ENCODE measurements at regions not wholly inside any gene's neighbourhood (a gene's known extent, or its start where the extent isn't known, plus 50 kb on each side); places are given as distances from the start of the nearest gene placed in this dataset.

- TF ChIP-seq POLR2A (IDR thresholded peaks at IDR 0.05; ENCODE audit: borderline replicate concordance, extremely low read depth, insufficient read depth, insufficient read length): no peak
- TF ChIP-seq CEBPB (IDR thresholded peaks at IDR 0.05; ENCODE audit: low read depth): no peak
These were observed 63.8 kb upstream of the TOP3B start for GRCh38 chr22:22046370-22046769.
